Colon (tissue), 2 donors: ENCODE measurements at regions not wholly inside any gene's neighbourhood (a gene's known extent, or its start where the extent isn't known, plus 50 kb on each side); places are given as distances from the start of the nearest gene placed in this dataset.

ENCODE experiments used
- FAIRE-seq: peaks from 2 replicates; lab custom pipeline; 2012; peaks lifted over from hg19 to GRCh38; lab: Jason Lieb, UNC
- donor health status: control.
- donor health status: control.

- no peak for FAIRE-seq
These were observed 189.8 kb upstream of the PRKCQ start for GRCh38 chr10:6769704-6770417.

- FAIRE-seq, result no peak
These were observed 186.2 kb upstream of the PRKCQ start for GRCh38 chr10:6766131-6766801.

- FAIRE-seq, result no peak
These were observed 183.3 kb upstream of the PRKCQ start for GRCh38 chr10:6763423-6763822.

GRCh38 chr10:6763001-6763400, 182.9 kb upstream of the PRKCQ start:
- no peak for FAIRE-seq

GRCh38 chr10:6759961-6760360, 179.9 kb upstream of the PRKCQ start:
- no peak for FAIRE-seq

- no peak for FAIRE-seq
These were observed 177.1 kb upstream of the PRKCQ start for GRCh38 chr10:6757158-6757557.

GRCh38 chr10:6756716-6757115, 176.6 kb upstream of the PRKCQ start:
- no peak for FAIRE-seq

- FAIRE-seq, result no peak
These were observed 175.8 kb upstream of the PRKCQ start for GRCh38 chr10:6755781-6756460.

- FAIRE-seq, result no peak
These were observed 173.6 kb upstream of the PRKCQ start for GRCh38 chr10:6753644-6754043.

- FAIRE-seq, result no peak
These were observed 171.3 kb upstream of the PRKCQ start for GRCh38 chr10:6751363-6751762.

- FAIRE-seq, result no peak
These were observed 169.0 kb upstream of the PRKCQ start for GRCh38 chr10:6748981-6749635.

GRCh38 chr10:6748029-6748428, 168.0 kb upstream of the PRKCQ start:
- no peak for FAIRE-seq

GRCh38 chr10:6746782-6747181, 166.7 kb upstream of the PRKCQ start:
- FAIRE-seq, result no peak

- no peak for FAIRE-seq
These were observed 163.3 kb upstream of the PRKCQ start for GRCh38 chr10:6743291-6743849.

- FAIRE-seq, result no peak
These were observed 161.5 kb upstream of the PRKCQ start for GRCh38 chr10:6741541-6741941.

GRCh38 chr10:6739530-6740174, 159.6 kb upstream of the PRKCQ start:
- no peak for FAIRE-seq

- FAIRE-seq, result no peak
These were observed 158.2 kb upstream of the PRKCQ start for GRCh38 chr10:6738112-6738768.

GRCh38 chr10:6737758-6738111, 157.7 kb upstream of the PRKCQ start:
- no peak for FAIRE-seq

GRCh38 chr10:6737080-6737641, 157.1 kb upstream of the PRKCQ start:
- FAIRE-seq, result no peak

GRCh38 chr10:6734286-6734685, 154.2 kb upstream of the PRKCQ start:
- FAIRE-seq, result no peak

- no peak for FAIRE-seq
These were observed 149.8 kb upstream of the PRKCQ start for GRCh38 chr10:6729861-6730344.
